Retinal pigment epithelial cell (primary cell): ENCODE measurements at regions not wholly inside any gene's neighbourhood (a gene's known extent, or its start where the extent isn't known, plus 50 kb on each side); places are given as distances from the start of the nearest gene placed in this dataset.
"Not testable (repeated sequence)": the region's sequence is repeated elsewhere in the genome, so short reads cannot be mapped to it uniquely, and the experiment has no call there.

Source experiments
- DNase-seq: peaks from one replicate; pipeline ENCODE4 v3.0.0-alpha.2; 2010; ENCODE audit warnings: low read depth
- H3K4me3 ChIP-seq: 2 replicates; pipeline ENCODE4 v1.5.1; 2011; ENCODE audit warnings: mild to moderate bottlenecking, low read length, control low read depth, moderate library complexity
- TF ChIP-seq, protein P1 (sequence below): conservative IDR thresholded peaks from 2 replicates; pipeline ENCODE4 v1.5.1; 2011; ENCODE audit warnings: low read depth, low read length, control low read depth, inconsistent platforms

DNA sequence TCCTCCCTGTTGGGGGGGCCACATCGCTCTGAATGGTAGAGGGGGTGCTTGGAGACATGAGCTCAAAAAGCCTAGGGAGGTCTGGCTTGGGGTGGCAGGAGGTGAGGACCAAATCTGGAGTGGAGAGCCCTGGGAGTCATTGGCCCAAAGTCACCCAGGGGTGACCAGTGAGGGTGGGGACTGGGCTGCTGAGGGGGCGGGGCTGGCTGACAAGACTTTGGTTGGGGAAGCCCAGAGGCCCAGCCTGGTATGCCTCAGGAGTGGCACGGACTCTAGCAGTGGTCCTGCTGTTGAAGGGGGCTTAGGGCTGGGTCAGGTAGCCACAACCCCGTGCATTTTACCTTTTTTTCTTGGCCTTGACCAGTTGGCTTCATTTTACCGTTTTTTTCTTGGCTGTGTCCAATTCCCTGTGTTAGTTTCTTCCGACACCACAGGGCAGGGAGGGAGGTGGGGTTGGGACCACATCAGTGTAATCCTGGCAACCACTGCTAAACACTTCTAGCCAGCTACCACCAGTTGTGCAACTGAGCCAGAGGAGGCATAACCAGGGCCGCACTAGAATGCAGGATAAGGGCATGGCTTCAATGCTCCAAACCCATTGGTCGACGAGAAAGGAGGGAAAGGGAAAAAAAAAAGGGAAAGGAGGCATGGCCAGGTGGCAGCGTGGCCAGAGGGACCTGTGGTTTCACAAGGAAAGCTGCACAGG is 105.3 kb upstream of the C2CD4B start:
- no peak overlapping the region for H3K4me3 ChIP-seq
- TF ChIP-seq, protein P1, sequence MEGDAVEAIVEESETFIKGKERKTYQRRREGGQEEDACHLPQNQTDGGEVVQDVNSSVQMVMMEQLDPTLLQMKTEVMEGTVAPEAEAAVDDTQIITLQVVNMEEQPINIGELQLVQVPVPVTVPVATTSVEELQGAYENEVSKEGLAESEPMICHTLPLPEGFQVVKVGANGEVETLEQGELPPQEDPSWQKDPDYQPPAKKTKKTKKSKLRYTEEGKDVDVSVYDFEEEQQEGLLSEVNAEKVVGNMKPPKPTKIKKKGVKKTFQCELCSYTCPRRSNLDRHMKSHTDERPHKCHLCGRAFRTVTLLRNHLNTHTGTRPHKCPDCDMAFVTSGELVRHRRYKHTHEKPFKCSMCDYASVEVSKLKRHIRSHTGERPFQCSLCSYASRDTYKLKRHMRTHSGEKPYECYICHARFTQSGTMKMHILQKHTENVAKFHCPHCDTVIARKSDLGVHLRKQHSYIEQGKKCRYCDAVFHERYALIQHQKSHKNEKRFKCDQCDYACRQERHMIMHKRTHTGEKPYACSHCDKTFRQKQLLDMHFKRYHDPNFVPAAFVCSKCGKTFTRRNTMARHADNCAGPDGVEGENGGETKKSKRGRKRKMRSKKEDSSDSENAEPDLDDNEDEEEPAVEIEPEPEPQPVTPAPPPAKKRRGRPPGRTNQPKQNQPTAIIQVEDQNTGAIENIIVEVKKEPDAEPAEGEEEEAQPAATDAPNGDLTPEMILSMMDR = no peak
- DNase-seq = no peak

DNA sequence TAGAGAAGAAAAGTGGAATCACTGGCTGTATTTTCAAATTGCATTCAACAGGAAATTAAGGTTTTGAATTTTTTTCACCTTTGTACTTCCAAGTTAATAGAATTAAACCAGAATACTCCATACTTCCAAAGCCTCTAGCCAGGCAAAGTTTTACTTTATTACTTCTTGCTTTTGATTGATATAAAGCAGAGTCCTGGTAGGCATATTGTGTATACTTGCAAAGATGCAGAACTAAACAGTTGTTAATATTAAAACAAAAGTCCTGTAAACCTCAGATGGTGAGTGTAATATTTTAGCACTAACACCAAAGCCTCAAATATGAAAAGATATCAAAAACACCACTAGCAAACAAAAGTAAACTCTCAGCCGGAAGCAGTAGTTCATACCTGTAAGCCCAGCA is 107.2 kb upstream of the C2CD4B start:
- H3K4me3 ChIP-seq = no peak overlapping the region
- no peak for DNase-seq
- TF ChIP-seq, protein P1 = no peak

DNA sequence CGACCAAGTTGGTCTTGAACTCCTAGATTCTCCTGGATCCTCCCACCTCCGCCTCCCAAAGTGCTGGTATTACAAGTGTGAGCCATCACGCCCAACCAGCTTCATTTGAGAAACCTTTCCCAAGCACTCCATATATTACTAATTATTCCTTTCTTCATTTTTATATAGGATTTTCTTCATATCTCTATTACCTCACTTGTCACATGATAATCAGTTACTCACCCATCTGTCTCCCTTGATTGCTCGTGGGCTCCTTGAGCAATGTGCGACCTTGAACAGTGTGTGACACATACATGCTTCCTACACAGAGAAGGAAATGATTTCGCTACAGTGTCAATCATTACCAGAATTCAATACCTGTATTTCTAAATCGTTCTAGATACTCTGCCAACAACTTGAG is 110.7 kb upstream of the C2CD4B start:
- TF ChIP-seq, protein P1 = no peak
- H3K4me3 ChIP-seq = no peak overlapping the region
- DNase-seq = no peak

DNA sequence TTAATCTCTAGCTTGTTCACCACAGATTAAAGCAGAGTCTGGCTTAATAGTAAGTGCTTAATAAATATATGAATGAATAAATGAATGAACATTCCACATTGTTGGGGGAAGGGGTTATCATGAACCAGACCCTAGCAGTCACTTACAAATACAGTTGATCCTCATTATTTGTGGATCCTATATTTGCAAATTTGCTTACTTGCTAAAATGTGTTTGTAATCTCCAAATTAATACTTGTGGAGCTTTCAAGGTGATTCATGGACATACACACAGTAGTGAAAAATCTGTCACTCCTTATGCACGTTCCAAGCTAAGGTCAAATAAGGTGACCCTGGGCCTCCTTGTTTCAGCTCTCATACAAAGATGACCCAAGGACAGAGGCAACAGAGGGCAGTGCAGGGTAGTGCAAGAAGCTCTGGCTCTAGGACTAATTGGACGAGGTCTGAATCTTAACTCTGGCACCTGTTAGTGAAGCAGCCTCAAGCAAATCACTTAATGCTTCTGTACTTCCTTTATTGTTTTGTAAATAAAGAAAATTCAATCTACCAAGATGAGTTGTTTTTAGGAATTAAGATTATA is 112.8 kb upstream of the C2CD4B start:
- TF ChIP-seq, protein P1 = no peak
- no peak overlapping the region for H3K4me3 ChIP-seq
- no peak for DNase-seq

DNA sequence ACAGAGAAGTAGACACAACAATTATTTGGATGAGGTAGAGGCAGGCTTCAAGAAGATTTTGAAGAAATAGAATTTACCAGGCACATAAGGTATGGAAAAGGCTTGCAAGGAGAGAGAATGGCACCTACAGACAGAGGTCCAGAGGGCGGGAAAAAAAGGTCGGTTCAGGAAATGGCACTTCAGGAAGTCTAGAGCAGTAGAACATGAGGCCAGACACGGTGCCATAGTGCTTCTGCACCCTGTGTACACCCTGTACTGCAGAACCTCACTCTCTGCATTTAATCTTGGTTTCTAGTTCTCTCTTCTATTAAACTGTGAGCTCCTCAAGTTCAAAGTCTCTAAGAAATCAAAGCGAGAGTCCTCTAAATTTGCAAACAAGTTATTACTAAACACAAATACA is 113.4 kb upstream of the C2CD4B start:
- TF ChIP-seq, protein P1 = no peak
- no peak overlapping the region for H3K4me3 ChIP-seq
- DNase-seq = no peak

DNA sequence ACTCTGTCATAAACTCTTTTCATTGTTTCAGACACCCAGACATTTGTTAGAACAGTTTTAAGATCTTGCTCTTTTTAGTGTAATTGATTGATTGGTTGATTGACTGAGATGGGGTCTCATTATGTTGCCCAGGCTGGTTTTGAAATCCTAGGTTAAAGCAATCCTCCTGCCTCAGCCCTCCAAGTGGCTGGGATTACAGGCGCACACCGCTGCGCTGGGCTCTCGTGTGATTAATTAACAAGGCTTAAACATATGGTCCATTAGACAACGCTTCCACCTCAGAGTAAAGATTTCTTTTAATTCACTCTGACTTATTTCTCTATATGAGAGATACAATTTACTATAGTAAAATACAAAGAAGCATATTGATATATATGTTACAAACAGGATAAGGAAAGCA is 114.0 kb upstream of the C2CD4B start:
- TF ChIP-seq, protein P1 = no peak
- H3K4me3 ChIP-seq = no peak overlapping the region
- no peak for DNase-seq

DNA sequence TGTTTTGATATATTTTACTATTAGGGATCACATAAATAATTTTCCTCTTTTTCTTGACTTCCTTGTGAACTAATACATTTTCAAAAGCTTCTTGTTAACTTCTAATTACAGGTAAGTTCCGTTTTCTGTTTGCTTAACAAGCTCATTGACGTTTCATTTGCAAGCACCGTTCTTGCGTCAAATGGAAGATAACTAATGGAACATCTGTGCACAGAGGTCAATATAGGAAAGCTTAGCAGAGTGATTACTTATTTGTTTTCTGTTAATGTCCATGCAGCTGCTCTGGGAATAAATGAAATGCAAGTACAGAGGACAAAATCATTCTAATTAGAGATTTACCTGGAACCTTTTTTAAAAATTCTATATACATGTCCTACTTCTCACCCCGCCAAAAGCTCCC is 115.5 kb upstream of the C2CD4B start:
- H3K4me3 ChIP-seq = no peak overlapping the region
- TF ChIP-seq, protein P1 = no peak
- no peak for DNase-seq

DNA sequence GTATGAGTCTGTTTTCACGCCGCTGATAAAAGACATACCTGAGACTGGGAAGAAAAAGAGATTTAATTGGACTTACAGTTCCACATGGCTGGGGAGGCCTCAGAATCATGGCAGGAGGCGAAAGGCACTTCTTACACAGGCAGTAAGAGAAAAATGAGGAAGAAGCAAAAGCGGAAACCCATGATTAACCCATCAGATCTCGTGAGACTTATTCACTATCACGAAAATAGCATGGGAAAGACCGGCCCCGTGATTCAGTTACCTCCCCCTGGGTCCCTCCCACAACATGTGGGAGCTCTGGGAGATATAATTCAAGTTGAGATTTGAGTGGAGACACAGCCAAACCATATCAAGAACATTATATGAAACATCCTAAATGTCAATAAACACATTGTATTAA is 116.7 kb upstream of the C2CD4B start:
- not testable (repeated sequence) for H3K4me3 ChIP-seq, DNase-seq
